Inflammatory macrophage treated with lipopolysaccharide for 4 hours (primary cell): ENCODE measurements at regions not wholly inside any gene's neighbourhood (a gene's known extent, or its start where the extent isn't known, plus 50 kb on each side); places are given as distances from the start of the nearest gene placed in this dataset.
"Not testable (repeated sequence)": the region's sequence is repeated elsewhere in the genome, so short reads cannot be mapped to it uniquely, and the experiment has no call there.

Experiments used
- DNase-seq: peaks from one replicate; pipeline ENCODE4 v3.0.0-alpha.2; 2020

DNA sequence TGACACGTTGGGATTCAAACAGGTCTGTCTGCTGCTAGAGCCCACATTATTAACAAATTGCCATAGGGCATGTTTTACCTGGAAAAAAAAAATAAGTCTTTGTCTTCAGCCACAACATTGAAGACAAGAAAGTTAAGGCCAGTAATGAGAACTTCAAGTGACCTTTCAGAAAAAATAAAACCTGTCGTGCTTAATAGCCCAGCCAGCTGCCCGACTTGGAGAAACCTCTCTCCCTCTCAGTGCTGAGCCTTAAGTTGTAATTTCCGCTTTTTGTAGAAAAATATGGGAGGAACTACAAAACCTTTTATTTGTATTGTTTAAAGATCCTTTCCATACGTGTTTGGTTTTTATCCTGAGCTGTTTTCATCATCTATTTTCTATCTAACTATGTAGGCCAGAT, 454.3 kb upstream of the SLITRK6 start:
- DNase-seq: not testable (repeated sequence)

DNA sequence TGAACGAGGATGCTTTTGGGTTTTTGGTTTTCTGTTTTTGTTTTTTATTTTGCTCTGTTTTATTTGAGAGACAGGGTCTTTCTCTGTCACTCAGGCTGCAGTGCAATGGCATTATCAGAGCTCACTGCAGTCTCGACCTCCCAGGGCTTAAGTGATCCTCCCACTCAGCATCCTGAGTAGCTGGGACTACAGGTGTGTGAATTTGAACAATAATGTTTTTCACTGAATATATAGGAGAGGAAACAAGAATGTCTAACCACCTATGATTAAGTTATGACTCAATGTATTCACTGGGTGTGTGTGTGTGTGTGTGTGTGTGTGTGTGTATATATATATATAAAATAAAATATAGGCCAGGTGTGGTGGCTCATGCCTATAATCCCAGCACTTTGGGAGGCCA, 456.6 kb upstream of the SLITRK6 start:
- not testable (repeated sequence) for DNase-seq

DNA sequence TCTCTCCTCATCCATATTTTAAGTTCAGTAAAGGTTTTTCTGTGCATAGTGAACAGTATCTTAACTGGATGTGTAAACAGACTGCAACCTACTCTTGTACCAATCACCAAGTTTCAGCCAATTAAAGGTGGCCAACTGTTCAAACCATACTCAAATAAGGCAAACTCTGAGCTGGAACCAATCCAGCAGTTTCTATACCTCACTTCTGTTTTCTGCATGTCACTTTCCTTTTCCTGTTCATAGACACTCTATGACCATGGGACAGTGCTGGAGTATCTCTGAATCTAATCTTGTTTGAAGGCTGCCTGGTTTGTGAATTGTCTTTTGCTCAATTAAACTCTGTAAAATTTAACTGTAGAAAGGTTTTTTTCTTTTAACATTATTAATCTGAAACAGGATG, 470.3 kb upstream of the SLITRK6 start:
- no peak for DNase-seq

DNA sequence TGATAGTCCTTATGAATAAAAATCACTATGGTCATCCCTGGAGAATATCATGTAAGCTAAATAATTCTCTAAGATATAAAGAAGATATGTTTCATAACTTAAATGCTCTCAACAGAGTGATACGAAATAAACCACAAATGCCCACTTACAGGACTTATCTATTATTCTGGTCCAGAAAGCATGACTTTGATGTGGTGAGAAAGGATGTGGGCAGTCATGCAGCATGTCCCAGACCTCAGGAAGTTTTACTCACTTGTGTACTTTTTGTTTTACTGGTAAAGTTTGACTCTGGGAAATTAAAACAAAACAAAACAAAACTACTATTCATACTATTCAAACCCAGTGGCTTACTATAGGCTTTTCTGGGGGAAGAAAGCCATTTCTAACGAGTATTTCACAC, 483.2 kb upstream of the SLITRK6 start:
- DNase-seq: no peak

DNA sequence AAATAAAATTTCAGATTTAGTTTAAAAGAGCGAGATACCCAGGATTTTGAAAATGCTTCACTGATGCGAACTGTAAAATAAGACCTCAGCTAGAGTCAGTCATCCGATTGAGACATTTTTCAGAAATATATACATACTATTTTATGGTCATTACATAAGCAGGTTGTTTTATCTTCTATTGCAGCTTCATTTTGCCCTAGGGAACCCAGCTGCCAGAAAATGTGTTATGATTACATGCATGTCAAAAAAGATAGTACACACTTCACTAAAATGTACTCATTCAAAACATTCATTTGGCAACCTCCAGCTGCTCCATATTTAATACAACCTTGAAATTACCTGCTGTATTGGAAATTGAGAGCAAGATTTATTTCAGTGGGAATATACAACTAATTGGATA, 483.8 kb upstream of the SLITRK6 start:
- no peak for DNase-seq

DNA sequence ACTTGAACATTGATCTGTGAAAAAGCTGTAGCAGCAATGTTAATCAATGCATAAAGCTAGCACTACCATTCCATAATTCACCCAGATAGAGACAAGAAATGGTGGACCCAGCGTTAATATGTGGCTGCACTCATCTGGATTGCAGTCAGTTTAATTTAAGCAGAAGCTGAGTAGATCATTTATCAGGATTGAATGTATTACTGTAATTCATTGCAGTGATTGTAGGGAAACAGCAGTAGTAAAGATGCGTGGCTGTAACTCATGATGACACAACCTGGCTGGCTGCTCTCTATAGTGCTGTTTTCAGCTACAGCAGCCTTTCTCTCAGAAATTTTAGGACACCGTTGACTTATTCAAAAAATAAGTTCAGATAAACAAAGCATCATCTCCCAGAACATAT, 499.5 kb upstream of the SLITRK6 start:
- DNase-seq: no peak

DNA sequence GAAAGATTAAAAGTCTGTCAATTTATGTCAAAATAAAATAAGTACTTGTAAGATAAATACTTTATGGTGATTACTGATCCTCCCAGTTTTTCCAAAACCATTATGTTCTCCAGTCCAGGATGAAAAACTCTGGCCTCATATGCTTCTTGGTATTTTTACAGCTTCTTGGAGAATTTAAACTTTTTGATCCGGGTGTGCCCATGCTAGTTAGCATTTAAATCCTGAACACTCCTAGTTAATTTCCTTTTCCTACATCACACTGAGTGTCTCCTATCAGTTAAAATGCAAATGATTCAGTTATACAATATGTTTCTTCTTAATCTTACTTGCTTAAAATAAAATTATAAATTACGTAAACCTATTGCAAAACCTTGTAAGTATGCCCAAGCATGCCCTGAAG, 499.9 kb upstream of the SLITRK6 start:
- DNase-seq: no peak

DNA sequence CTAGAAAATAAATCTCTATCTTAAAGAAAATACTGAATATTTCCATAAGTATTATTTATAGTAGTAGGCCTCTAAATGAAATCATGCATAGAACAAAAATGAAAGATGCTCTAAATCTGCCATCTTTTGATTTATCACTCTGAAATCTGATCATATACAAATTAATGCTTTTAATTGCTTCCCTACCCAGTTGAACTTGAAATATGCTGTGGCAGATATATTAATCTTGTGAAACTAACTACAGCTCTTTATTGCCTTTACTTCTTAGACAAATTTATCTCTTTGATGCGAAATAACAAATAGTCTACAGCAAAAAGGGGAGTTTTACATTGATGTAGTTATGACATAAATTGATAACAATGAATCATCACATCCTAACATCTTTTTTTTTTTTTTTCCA, 510.7 kb upstream of the SLITRK6 start:
- DNase-seq: no peak

DNA sequence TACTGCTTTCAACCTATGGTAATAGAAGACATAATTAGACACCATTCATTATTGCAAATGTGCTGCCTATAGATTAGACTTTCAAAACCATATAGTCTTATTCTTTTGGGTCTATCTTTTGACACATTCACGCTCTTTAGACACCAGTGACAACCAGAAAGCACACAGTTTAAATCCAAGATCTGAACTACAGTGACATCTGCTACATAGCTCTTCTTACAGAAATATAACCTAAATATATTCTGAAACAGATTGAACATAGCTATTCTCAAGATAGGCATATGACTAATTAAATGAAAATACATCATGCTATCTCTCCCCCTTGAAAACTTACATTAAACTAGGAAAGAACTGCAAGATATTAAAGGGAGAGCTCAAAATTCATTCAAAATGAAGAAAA, 514.2 kb upstream of the SLITRK6 start:
- DNase-seq: no peak

DNA sequence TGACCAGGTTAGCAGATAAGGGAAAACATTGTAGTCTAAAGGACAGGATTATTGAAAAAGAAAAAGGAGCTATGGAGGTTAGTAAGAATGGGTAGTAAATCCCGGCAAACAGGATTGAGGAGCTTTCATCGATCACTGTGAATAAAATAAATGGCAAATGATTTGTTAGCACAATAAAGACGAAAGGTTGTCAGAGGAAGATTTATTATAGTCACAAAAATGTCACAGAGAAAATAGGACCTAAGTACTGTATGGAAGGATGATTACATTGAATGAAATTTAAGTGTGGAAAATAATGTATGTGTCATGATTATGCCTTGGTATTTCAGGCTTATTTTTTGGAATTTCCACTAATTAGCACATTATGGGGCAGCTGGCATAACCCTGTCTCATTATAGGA, 519.2 kb upstream of the SLITRK6 start:
- DNase-seq: no peak

DNA sequence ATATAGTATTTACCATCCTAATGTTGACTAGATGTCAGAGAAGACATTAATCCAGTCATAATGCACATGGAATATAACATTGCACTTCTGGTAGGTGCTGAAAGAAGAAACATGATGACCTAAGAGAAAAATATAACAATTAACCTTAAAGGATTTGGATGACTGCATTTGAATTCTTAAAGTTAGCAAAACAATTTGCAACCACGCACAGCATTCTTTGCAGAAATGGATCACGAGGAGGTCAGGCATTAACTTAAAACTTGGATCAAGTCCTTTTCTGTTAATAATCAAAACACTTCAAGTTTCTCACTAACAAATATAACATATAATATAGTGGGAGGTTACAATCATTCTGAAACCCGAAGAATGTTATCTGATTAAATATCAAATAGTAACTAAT, 525.0 kb upstream of the SLITRK6 start:
- DNase-seq: no peak

DNA sequence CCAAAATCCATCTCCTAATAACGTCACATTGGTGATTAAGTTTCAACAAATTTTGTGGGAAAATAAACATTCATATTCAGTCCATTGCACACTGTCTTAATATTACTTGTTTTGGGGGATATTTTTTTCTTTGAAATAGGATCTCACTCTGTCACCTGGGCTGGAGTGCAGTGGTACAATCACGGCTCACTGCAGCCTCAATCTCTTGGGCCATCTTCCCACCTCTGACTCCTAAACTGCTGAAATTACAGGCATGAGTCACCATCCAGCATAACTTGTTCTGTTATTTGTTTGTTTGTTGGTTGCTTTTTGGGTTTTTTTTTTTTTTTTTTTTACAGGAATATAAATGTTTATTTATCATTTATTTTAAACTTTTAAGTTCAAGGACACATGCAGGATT, 556.1 kb upstream of the SLITRK6 start:
- DNase-seq: no peak

DNA sequence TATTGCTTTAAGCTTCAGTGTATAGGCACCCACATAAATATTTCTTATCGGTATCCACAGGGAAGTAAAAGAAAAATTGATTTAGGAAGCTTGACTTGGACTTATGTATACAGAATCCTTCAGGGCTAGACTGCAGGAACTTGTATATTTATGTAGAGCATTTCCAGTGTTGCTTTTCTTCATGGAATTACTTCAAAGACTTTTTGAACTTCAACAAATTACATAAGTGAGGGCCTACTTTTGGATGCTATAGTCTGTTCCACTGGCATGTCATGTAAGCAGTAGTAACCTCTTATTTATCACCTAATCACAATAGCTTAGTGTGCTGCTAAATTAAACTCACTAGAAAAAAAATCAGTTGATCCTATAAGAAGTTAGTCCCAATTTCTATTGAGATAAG, 557.9 kb upstream of the SLITRK6 start:
- DNase-seq: no peak

DNA sequence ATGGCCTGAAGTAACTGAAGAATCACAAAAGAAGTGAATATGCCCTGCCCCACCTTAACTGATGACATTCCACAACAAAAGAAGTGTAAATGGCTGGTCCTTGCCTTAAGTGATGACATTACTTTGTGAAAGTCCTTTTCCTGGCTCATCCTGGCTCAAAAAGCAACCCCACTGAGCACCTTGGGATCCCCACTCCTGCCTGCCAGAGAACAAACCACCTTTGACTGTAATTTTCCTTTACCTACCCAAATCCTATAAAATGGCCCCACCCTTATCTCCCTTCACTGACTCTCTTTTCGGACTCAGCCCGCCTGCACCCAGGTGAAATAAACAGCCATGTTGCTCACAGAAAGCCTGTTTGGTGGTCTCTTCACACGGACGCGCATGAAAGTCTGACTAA, 564.5 kb upstream of the SLITRK6 start:
- not testable (repeated sequence) for DNase-seq

DNA sequence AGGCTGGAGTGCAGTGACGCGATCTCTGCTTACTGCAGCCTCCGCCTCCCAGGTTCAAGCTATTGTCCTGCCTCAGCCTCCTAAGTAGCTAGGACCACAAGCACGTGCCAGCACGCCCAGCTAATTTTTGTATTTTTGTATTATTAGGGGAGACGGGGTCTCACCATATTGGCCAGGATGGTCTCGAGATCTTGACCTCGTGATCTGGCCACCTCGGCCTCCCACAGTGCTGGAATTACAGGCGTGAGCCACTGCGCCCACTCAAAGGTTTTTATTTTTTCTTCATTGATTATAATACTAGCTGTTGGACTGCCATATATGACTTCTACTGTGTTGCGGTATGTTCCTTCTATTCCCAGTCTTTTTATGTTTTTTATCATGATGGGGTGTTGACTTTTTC, 569.7 kb upstream of the SLITRK6 start:
- no peak for DNase-seq

DNA sequence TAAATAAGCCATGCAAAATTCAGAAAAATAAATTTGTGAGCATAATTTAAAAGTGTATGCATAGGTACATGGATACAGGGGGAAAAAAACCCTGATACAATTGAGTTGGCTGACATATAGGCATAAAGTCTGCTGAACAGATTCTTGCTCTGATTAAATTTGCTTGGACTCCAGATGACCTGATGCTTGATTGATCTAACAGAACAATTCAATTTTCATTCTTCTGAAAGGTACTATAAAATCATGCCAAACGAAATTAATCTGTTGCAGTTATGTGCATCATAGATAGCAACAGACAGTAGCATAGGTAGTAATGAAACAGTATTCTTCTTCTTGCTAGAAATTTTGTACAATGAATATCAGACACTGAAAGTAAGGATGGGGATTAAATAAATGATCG, 578.2 kb upstream of the SLITRK6 start:
- DNase-seq: no peak

DNA sequence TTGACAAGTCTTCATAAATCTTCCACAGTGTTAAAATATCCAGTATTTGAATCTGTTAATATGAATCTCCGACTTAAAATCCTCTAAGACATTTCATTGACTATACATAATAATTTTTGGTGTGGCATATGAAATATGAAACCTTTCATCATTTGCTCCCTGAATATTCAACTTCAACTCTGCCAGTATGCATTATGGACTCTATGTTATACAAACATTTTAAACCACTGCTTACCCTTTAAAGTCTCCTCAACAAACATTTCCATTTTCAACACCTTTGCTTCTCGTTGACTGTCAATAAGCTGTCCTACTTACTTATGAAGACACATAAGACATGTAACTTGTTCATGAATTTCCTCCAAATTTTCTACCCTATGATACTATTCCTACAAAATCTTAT, 579.4 kb upstream of the SLITRK6 start:
- no peak for DNase-seq

DNA sequence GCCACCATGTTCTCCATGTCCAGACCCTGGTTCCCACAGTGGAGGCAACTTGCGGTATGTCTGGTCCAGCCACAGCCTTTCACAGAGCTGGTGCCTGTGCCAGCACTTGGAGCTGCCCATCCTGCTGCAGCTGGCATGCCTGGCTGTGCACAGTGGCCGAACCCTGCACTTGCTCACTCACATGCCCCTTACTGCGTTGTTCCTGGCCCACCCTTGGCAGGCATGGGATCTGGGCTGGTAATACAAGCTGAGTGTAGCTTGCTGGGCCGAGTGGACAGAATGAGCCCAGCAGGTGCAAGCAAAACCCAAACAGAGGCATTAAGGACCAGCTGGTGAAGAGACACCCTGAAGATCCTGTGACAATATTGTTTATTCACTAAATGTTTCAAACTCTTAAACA, 583.9 kb upstream of the SLITRK6 start:
- DNase-seq: no peak

DNA sequence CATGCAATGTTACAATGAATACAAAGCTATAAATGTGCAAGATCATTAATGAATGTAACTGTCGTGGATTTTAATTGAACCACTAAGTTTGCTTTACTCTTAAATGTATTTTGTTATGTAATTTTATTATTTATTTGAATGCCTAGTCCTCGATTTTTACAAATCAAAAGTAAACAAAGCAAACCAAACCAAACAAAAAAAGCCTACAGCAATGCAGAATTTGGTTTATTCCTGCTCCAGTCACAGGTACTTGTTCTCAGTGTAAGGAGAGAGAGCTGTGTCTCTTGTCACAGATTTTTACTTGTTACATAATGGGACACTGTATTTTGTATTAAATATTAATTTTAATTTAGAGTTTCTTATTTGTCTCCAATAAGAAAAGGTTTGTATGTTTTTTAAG, 584.3 kb upstream of the SLITRK6 start:
- no peak for DNase-seq

DNA sequence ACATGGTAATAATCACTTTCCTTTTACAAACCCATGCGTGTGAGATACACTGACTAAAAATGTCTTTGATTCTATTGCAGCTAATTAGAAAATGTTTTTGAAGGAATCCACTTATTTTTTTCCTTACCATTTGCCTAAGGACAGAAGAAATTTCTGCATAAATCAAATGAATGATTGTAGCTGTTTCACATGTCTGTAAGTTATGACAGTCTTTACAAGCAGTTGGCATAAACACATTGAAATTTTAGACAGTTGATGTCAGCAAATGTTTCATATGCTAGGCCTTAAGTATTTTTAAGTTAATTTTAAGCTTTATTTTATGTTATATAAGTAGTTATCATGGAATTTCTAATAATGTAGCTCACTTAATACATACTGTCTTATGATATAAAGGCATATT, 598.4 kb upstream of the SLITRK6 start:
- DNase-seq: no peak

DNA sequence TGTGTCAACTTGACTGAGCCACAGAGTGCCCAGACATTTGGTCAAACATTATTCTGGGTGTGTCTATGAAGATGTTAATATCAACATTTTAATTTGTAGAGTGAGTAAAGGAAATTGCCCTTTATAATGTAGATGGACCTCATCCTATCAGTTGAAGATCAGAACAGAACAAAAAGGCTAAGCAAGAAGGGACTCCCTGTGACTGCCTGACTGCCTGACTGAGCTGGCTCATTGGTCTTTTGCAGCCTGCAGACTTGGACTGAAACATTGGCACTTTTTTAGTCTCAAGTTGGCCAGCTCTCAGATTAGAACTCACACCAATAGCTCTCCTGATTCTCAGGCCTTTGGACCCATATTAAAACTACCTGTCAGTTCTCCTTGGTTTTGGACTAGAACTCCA, 600.4 kb upstream of the SLITRK6 start:
- no peak for DNase-seq

DNA sequence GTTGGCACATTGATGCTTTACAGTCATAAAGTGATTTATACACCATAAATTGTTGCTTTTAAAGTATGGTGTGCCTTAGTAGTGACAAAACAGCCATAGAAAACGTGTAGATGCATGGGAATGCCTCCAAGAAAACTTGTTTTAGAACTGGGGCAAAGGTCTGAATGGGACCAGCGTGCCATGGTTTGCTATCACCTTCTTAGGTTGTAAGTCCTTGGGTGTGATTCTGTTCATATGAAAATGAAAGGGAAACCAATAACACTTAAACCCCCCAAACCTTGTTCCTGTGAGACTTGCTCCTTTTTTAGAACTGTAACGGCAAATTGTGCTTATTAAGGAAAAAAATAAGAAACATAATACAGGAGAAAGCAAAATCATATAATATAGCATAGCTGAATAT, 603.3 kb upstream of the SLITRK6 start:
- no peak for DNase-seq

DNA sequence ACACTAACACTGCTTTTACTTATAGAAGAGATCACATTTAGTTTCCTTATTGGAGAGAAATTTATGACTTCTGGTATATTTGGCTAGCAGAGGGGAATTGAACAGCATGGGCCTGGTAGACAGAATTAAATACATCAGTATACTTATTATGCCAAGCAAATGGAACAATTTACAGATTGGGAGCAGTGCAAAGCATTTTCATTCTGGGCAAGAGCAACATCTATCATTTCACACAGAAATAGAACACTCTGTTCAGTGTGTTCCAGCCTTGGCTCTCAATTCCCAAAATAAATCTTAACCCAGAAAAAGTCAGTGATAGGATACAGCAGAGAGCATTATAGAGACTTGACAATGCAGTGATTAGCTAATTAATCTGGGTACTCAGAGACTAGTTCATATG, 604.0 kb upstream of the SLITRK6 start:
- DNase-seq: no peak

DNA sequence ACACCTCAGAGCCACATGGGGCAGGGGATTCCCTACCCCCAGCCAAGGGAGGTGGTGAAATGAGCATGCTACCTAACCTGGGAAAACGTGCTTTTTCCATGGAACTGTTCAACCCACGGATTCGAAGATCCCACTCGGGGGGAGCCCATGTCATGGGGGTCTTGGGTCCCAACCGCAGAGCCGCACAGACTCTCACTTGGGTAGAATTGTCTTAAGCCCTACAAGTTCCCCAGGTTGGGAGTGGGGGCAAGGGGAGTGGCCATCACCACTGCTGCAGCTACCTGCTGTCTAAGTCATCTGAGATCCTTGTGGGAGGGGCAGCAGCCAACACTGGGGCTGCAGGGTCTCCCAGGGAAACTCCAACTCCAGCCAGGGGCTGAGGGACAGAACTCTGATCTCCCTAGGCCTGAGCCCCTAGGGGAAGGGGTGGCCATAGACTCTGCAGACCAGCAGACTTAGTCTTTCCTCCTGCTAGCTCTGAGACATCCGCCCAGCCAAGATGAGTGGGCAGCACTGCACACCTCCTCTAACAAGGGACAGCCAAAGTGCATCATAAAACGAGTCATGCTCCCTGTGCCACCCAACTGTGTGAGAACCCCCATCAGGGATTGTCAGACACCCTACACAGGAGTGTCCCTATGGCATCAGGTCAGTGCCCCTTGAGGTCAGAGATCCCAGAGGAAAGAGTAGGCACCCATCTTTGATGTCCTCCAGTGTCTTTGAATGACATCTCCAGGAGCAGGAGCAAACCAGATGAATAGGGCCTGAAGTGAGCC, 610.4 kb upstream of the SLITRK6 start:
- DNase-seq: no peak

DNA sequence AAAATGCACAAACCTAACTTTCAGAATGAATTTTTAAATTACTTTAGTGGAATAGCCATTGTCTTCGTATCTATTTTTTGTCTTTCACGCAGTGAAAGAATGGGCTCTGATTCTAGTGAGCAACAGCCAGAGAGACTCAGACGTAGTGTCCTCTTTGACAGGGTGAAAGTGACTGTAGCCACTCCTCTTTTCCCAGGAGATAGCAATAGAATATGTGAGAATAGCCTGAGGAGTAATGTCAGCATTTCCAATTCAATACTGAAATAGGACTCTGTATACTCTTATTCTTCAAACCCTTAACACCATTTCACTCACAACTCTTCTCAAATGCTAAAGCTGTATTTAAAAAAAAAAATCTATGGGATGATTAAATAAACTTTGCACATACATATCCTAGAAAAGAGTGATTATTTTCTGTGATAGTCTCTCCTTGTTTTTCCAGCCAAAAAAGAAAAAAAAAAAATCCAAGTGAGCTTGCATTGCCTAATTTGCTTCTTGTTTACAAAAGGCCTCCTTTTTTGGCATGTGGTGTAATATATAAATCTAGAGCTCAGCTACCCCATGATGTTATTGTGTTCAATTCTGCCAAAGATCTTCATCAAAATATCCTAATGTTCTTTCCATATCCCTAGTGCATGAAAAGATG, 626.1 kb upstream of the SLITRK6 start:
- DNase-seq: no peak
